ENCODE measurements at regions not wholly inside any gene's neighbourhood (a gene's known extent, or its start where the extent isn't known, plus 50 kb on each side); places are given as distances from the start of the nearest gene placed in this dataset.

GRCh38 chr4:103400405-103400804 lies 202.3 kb upstream of the CENPE start:
- Histone ChIP-seq H3K27ac (ENCODE audit: extremely low read depth, low read depth, low read length) (no peak overlapping the region), H3K4me1 (replicated peaks in 1 of 2; ENCODE audit: control insufficient read depth in 2 of 2, insufficient read depth in 2 of 2, low read length in 2 of 2) (no peaks in the 10 kb centered on the region), H3K79me2 (ENCODE audit: control insufficient read depth, insufficient read depth, low read length) (no peaks in the 10 kb centered on the region), H3K36me3 (ENCODE audit: control insufficient read depth, insufficient read depth, low read length) (no peaks in the 10 kb centered on the region), H2AFZ (ENCODE audit: low read depth, low read length) (no peak overlapping the region), H3K4me3 (no peak overlapping the region), H3K9me3 (replicated peaks; ENCODE audit: control insufficient read depth, insufficient read depth, low read depth, low read length) (no peaks in the 10 kb centered on the region), H3K9me1 (ENCODE audit: control insufficient read depth, insufficient read depth, low read length) (no peaks in the 10 kb centered on the region), H3K4me2 (ENCODE audit: insufficient read depth, low read length) (no peak overlapping the region), H4K20me1 (replicated peaks; ENCODE audit: control insufficient read depth, insufficient read depth, low read length) (no peaks in the 10 kb centered on the region), H3K27me3 (ENCODE audit: control insufficient read depth in 2 of 2, insufficient read depth in 2 of 2, low read length in 2 of 2) (no peaks in the 10 kb centered on the region), H3K9ac (ENCODE audit: insufficient read depth in 1 of 2, low read depth in 2 of 2, low read length in 2 of 2) (no peak overlapping the region)
- intact Hi-C loops (cut with micrococcal nuclease) (no loop called here), in situ Hi-C loops (cut with MboI) (no loop called here)
- no peak for ATAC-seq
- BruUV-seq (replicated peaks), result no TSS peak
- FAIRE-seq, result no peak
- WGBS (ENCODE audit: insufficient coverage, low coverage, missing lambda C conversion rate), result 0% methylated on average over 1 of the region's 1 CpG
- POLR2A ChIA-PET, result no interaction called here
- no peak for DNase-seq (ENCODE audit: extremely low read depth in 1 of 4, low spot score in 3 of 4)
- CTCF ChIA-PET (ENCODE audit: low intra/inter-chr PET ratio), result no interaction called here
- TF ChIP-seq ZNF518B (CRISPR knock-in tag; IDR thresholded peaks at IDR 0.05) (no peak), FOXA3 (CRISPR knock-in tag; conservative IDR thresholded peaks at IDR 0.05 in 1 of 2, IDR thresholded peaks at IDR 0.05 in 1 of 2) (no peak)
- TF ChIP-seq, protein P1, sequence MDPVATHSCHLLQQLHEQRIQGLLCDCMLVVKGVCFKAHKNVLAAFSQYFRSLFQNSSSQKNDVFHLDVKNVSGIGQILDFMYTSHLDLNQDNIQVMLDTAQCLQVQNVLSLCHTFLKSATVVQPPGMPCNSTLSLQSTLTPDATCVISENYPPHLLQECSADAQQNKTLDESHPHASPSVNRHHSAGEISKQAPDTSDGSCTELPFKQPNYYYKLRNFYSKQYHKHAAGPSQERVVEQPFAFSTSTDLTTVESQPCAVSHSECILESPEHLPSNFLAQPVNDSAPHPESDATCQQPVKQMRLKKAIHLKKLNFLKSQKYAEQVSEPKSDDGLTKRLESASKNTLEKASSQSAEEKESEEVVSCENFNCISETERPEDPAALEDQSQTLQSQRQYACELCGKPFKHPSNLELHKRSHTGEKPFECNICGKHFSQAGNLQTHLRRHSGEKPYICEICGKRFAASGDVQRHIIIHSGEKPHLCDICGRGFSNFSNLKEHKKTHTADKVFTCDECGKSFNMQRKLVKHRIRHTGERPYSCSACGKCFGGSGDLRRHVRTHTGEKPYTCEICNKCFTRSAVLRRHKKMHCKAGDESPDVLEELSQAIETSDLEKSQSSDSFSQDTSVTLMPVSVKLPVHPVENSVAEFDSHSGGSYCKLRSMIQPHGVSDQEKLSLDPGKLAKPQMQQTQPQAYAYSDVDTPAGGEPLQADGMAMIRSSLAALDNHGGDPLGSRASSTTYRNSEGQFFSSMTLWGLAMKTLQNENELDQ (CRISPR knock-in tag; IDR thresholded peaks at IDR 0.05; ENCODE audit: borderline replicate concordance), result no peak
- TF ChIP-seq, protein P2, sequence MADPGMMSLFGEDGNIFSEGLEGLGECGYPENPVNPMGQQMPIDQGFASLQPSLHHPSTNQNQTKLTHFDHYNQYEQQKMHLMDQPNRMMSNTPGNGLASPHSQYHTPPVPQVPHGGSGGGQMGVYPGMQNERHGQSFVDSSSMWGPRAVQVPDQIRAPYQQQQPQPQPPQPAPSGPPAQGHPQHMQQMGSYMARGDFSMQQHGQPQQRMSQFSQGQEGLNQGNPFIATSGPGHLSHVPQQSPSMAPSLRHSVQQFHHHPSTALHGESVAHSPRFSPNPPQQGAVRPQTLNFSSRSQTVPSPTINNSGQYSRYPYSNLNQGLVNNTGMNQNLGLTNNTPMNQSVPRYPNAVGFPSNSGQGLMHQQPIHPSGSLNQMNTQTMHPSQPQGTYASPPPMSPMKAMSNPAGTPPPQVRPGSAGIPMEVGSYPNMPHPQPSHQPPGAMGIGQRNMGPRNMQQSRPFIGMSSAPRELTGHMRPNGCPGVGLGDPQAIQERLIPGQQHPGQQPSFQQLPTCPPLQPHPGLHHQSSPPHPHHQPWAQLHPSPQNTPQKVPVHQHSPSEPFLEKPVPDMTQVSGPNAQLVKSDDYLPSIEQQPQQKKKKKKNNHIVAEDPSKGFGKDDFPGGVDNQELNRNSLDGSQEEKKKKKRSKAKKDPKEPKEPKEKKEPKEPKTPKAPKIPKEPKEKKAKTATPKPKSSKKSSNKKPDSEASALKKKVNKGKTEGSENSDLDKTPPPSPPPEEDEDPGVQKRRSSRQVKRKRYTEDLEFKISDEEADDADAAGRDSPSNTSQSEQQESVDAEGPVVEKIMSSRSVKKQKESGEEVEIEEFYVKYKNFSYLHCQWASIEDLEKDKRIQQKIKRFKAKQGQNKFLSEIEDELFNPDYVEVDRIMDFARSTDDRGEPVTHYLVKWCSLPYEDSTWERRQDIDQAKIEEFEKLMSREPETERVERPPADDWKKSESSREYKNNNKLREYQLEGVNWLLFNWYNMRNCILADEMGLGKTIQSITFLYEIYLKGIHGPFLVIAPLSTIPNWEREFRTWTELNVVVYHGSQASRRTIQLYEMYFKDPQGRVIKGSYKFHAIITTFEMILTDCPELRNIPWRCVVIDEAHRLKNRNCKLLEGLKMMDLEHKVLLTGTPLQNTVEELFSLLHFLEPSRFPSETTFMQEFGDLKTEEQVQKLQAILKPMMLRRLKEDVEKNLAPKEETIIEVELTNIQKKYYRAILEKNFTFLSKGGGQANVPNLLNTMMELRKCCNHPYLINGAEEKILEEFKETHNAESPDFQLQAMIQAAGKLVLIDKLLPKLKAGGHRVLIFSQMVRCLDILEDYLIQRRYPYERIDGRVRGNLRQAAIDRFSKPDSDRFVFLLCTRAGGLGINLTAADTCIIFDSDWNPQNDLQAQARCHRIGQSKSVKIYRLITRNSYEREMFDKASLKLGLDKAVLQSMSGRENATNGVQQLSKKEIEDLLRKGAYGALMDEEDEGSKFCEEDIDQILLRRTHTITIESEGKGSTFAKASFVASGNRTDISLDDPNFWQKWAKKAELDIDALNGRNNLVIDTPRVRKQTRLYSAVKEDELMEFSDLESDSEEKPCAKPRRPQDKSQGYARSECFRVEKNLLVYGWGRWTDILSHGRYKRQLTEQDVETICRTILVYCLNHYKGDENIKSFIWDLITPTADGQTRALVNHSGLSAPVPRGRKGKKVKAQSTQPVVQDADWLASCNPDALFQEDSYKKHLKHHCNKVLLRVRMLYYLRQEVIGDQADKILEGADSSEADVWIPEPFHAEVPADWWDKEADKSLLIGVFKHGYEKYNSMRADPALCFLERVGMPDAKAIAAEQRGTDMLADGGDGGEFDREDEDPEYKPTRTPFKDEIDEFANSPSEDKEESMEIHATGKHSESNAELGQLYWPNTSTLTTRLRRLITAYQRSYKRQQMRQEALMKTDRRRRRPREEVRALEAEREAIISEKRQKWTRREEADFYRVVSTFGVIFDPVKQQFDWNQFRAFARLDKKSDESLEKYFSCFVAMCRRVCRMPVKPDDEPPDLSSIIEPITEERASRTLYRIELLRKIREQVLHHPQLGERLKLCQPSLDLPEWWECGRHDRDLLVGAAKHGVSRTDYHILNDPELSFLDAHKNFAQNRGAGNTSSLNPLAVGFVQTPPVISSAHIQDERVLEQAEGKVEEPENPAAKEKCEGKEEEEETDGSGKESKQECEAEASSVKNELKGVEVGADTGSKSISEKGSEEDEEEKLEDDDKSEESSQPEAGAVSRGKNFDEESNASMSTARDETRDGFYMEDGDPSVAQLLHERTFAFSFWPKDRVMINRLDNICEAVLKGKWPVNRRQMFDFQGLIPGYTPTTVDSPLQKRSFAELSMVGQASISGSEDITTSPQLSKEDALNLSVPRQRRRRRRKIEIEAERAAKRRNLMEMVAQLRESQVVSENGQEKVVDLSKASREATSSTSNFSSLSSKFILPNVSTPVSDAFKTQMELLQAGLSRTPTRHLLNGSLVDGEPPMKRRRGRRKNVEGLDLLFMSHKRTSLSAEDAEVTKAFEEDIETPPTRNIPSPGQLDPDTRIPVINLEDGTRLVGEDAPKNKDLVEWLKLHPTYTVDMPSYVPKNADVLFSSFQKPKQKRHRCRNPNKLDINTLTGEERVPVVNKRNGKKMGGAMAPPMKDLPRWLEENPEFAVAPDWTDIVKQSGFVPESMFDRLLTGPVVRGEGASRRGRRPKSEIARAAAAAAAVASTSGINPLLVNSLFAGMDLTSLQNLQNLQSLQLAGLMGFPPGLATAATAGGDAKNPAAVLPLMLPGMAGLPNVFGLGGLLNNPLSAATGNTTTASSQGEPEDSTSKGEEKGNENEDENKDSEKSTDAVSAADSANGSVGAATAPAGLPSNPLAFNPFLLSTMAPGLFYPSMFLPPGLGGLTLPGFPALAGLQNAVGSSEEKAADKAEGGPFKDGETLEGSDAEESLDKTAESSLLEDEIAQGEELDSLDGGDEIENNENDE (IDR thresholded peaks at IDR 0.05; ENCODE audit: low read depth, low read length), result no peak

Measured in K562 (cell line).